GM12891 (cell line): ENCODE measurements at regions not wholly inside any gene's neighbourhood (a gene's known extent, or its start where the extent isn't known, plus 50 kb on each side); places are given as distances from the start of the nearest gene placed in this dataset.

ENCODE experiments used
- POLR2A ChIP-seq: IDR thresholded peaks from 2 replicates; pipeline ENCODE4 v1.6.1; 2011; ENCODE audit warnings: low read depth, low read length, control low read depth
- POLR2AphosphoS5 ChIP-seq: IDR thresholded peaks from 2 replicates; pipeline ENCODE4 v1.6.1; 2011; ENCODE audit warnings: low read depth, low read length, control low read depth
- POU2F2 ChIP-seq: IDR thresholded peaks from 2 replicates; pipeline ENCODE4 v1.6.1; 2011; ENCODE audit warnings: low read depth, mild to moderate bottlenecking, control low read depth, low read length, moderate library complexity
- TAF1 ChIP-seq: IDR thresholded peaks from 2 replicates; pipeline ENCODE4 v1.6.1; 2011; ENCODE audit warnings: low read depth, low read length, control low read depth

DNA sequence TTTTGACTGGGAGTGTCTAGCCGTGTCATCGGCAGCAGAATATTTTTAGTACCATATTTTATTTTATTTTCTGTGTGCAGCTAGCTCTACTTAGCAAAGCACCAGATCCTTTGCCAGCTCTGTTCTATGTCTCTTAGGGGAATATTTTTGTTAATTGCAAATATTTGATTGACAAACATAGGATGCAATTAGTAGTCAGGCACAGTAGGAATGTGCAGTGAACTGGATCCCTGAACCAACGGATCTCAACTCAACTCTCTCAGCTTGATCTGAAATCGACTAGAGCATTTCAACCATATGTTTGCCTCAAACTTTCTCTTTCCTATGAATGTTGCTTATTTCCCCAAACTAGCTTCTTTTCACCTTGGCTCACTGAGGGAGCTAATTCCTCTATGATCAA is 998.0 kb upstream of the FANCL start:
- TF ChIP-seq TAF1 (no peak), POU2F2 (no peak), POLR2AphosphoS5 (no peak), POLR2A (no peak)
